ENCODE measurements at regions not wholly inside any gene's neighbourhood (a gene's known extent, or its start where the extent isn't known, plus 50 kb on each side); places are given as distances from the start of the nearest gene placed in this dataset.

DNA sequence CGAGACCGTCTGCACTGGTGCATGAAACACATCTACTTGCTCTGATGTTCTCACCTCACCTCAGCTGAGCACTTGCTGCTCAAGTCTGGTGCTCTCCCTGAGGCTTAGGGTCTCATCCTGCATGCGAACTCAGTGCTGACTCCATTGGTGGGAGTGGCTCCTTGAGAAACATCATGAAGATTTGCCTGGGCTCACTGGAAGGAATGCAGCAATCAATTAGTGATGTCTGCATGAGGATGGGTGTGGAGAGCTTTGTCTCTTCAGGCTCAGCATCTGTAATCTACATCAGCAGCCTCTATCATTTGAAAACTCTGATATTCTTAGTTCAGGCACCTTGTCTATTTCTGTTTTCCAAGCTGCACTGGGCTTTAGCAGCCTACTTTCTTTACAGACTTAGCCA, 204.4 kb downstream of the IRF8 start:
- intact Hi-C loops (cut with micrococcal nuclease; ENCODE audit: unreplicated experiment) = no loop called here
- POLR2A ChIA-PET = no interaction called here
- BruUV-seq (replicated peaks) = no TSS peak

DNA sequence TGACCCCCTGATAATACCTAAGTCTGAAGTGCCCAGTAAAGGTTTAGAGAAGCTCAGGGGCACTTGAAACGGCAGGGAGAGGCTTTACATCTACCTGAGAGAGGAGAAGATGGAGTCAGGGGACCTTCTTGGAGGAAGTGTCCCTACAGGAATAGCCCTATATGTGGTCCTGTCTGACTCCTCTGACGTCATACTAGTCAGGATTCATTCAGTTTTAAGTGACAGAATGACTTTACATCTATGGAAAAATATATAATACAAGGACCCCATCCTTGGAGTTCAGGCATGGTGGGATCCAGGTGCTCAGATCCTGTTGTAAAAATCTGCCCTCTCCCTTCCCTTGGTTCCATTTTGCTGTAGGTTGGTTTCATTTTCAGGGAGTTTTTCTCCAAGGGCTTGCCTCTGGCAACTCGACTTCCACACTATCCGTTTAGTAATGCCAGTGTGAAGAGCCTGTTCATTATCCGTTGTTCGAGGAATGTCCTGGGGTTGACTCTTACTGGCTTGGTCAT, 205.6 kb downstream of the IRF8 start:
- intact Hi-C loops (cut with micrococcal nuclease; ENCODE audit: unreplicated experiment) = no loop called here
- H3K4me1 ChIP-seq = no peaks in the 10 kb centered on the region
- no peaks in the 10 kb centered on the region for H3K36me3 ChIP-seq (ENCODE audit: control insufficient read depth, insufficient read depth, low read length)
- Mint-ChIP-seq H3K36me3 (ENCODE audit: insufficient read depth, unreplicated experiment) (no peaks in the 10 kb centered on the region), H3K4me3 (ENCODE audit: unreplicated experiment) (no peak overlapping the region), H3K9me3 (ENCODE audit: unreplicated experiment) (no peaks in the 10 kb centered on the region), H3K27ac (ENCODE audit: unreplicated experiment) (no peak overlapping the region), H3K4me1 (ENCODE audit: low read depth, unreplicated experiment) (no peaks in the 10 kb centered on the region), H3K27me3 (ENCODE audit: insufficient read depth, unreplicated experiment) (peaks cover 6% of the 10 kb centered on the region)
- H3K27me3 ChIP-seq (replicated peaks; ENCODE audit: control insufficient read depth, insufficient read depth, low read length) = no peaks in the 10 kb centered on the region
- ChIA-PET CTCF (no interaction called here), POLR2A (no interaction called here)
- DNase-seq = no peak
- TF ChIP-seq, protein P1, sequence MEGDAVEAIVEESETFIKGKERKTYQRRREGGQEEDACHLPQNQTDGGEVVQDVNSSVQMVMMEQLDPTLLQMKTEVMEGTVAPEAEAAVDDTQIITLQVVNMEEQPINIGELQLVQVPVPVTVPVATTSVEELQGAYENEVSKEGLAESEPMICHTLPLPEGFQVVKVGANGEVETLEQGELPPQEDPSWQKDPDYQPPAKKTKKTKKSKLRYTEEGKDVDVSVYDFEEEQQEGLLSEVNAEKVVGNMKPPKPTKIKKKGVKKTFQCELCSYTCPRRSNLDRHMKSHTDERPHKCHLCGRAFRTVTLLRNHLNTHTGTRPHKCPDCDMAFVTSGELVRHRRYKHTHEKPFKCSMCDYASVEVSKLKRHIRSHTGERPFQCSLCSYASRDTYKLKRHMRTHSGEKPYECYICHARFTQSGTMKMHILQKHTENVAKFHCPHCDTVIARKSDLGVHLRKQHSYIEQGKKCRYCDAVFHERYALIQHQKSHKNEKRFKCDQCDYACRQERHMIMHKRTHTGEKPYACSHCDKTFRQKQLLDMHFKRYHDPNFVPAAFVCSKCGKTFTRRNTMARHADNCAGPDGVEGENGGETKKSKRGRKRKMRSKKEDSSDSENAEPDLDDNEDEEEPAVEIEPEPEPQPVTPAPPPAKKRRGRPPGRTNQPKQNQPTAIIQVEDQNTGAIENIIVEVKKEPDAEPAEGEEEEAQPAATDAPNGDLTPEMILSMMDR (IDR thresholded peaks at IDR 0.05; ENCODE audit: insufficient read depth in 1 of 2, low read depth in 1 of 2, low read length in 1 of 2, severe bottlenecking in 1 of 2, unreplicated experiment in 1 of 2) = no peak
- no peak overlapping the region for H3K4me3 ChIP-seq (ENCODE audit: low read depth, low read length)
- BruUV-seq (replicated peaks) = no TSS peak
- peaks cover 6% of the 10 kb centered on the region for H3K9me3 ChIP-seq

More for the DNA sequence above, 204.4 kb downstream of the IRF8 start:
- H3K27me3 Mint-ChIP-seq (ENCODE audit: insufficient read depth, unreplicated experiment) = peaks cover 7% of the 10 kb centered on the region
- H3K4me1 Mint-ChIP-seq (ENCODE audit: low read depth, unreplicated experiment) = no peaks in the 10 kb centered on the region
- no peaks in the 10 kb centered on the region for H3K36me3 Mint-ChIP-seq (ENCODE audit: insufficient read depth, unreplicated experiment)
- no peak overlapping the region for H3K4me3 Mint-ChIP-seq (ENCODE audit: unreplicated experiment)
- no peak overlapping the region for H3K4me3 ChIP-seq (ENCODE audit: low read depth, low read length)
- H3K36me3 ChIP-seq (ENCODE audit: control insufficient read depth, insufficient read depth, low read length) = no peaks in the 10 kb centered on the region
- CTCF ChIA-PET = interaction anchor here (0.6 kb wide), 1 partner anchor 12 kb away, joined by 3 read pairs; no protein-coding TSS in a partner anchor
- H3K9me3 Mint-ChIP-seq (ENCODE audit: unreplicated experiment) = no peaks in the 10 kb centered on the region
- peaks cover 1% of the 10 kb centered on the region for H3K9me3 ChIP-seq
- TF ChIP-seq, protein P1 (IDR thresholded peaks at IDR 0.05; ENCODE audit: insufficient read depth in 1 of 2, low read depth in 1 of 2, low read length in 1 of 2, severe bottlenecking in 1 of 2, unreplicated experiment in 1 of 2) = no peak
- no peaks in the 10 kb centered on the region for H3K27me3 ChIP-seq (replicated peaks; ENCODE audit: control insufficient read depth, insufficient read depth, low read length)
- no peaks in the 10 kb centered on the region for H3K4me1 ChIP-seq
- peak in 1 of 2 experiments; percentile 31 for DNase-seq
- H3K27ac Mint-ChIP-seq (ENCODE audit: unreplicated experiment) = no peak overlapping the region

DNA sequence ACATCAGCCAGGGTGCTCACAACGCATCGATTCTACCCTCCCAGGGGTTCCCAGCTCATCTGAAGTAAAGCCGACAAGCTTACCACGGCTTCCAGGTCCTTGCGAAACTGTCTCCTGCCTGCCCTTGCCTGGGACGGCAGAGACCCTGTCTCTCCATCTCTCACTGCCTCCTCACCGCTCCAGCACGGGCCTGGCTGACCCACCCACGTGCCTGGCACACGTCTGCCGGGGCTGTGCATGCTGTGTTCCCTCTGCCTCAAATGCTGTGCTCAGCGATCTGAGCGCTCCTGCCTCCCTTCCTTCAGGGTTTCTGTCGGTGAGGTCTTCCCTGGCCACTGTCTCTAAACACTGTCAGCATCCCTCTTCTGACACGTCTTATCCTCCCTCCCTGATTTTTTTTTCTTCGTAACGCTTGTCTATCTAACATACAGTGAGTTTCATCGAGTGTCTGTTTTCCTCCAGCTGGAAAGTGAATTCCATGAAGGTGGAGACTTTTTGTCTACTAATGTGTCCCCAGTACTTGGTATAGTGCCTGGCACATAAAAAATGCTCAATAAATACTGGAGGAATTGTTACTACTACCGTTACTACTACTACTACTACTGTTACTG, 208.4 kb downstream of the IRF8 start:
- Histone ChIP-seq H3K4me1 (no peaks in the 10 kb centered on the region), H3K4me3 (ENCODE audit: low read depth, low read length) (no peak overlapping the region), H3K36me3 (ENCODE audit: control insufficient read depth, insufficient read depth, low read length) (no peaks in the 10 kb centered on the region), H3K9me3 (peaks cover 6% of the 10 kb centered on the region), H3K27me3 (replicated peaks; ENCODE audit: control insufficient read depth, insufficient read depth, low read length) (no peaks in the 10 kb centered on the region)
- H3K27ac Mint-ChIP-seq (ENCODE audit: unreplicated experiment) = no peak overlapping the region
- DNase-seq = no peak
- no peaks in the 10 kb centered on the region for H3K36me3 Mint-ChIP-seq (ENCODE audit: insufficient read depth, unreplicated experiment)
- H3K4me3 Mint-ChIP-seq (ENCODE audit: unreplicated experiment) = no peak overlapping the region
- POLR2A ChIA-PET = no interaction called here
- H3K4me1 Mint-ChIP-seq (ENCODE audit: low read depth, unreplicated experiment) = no peaks in the 10 kb centered on the region
- BruUV-seq (replicated peaks) = no TSS peak
- intact Hi-C loops (cut with micrococcal nuclease; ENCODE audit: unreplicated experiment) = no loop called here
- no peaks in the 10 kb centered on the region for H3K9me3 Mint-ChIP-seq (ENCODE audit: unreplicated experiment)
- TF ChIP-seq, protein P1 (IDR thresholded peaks at IDR 0.05; ENCODE audit: insufficient read depth in 1 of 2, low read depth in 1 of 2, low read length in 1 of 2, severe bottlenecking in 1 of 2, unreplicated experiment in 1 of 2) = no peak
- H3K27me3 Mint-ChIP-seq (ENCODE audit: insufficient read depth, unreplicated experiment) = peaks cover 3% of the 10 kb centered on the region
- CTCF ChIA-PET = no interaction called here
